GM11168 (cell line): ENCODE measurements at regions not wholly inside any gene's neighbourhood (a gene's known extent, or its start where the extent isn't known, plus 50 kb on each side); places are given as distances from the start of the nearest gene placed in this dataset.
"Not testable (repeated sequence)": the region's sequence is repeated elsewhere in the genome, so short reads cannot be mapped to it uniquely, and the experiment has no call there.

ENCODE experiments used
- in situ Hi-C: fragments of 300-500 bp; cut with MboI; formaldehyde crosslinking; loops from one replicate; pipeline ENCODE4 v1.12.0; 2022; ENCODE audit warnings: low sequenced_read_pairs; ENCODE audit not compliant: unreplicated experiment

GRCh38 chr18:73516056-73516455 is 631.6 kb downstream of the FBXO15 start:
- in situ Hi-C loops, result not testable (repeated sequence)

GRCh38 chr18:73514449-73514848 is 633.2 kb downstream of the FBXO15 start:
- in situ Hi-C loops, result no loop called here

GRCh38 chr18:73511771-73512503 is 635.7 kb downstream of the FBXO15 start:
- in situ Hi-C loops, result no loop called here

DNA sequence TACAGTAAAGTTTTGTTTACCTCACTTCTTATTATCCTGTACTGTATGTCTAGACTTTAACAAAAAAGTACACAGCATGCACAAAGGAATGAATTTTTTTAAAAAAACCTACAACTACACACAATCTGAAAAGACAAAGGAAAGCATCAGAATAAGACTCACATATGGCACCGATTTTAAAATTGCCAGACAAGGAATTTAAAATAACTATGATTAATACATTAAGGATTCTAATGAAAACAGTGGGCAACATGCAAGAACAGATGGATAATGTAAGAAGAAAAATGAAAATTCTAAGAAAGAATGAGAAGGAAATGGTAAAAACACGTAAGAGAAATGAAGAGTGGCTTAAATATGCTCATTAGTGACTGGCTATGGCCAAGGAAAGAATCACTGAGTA is 638.2 kb downstream of the FBXO15 start:
- in situ Hi-C loops, result no loop called here

GRCh38 chr18:73503326-73503725 is 635.5 kb upstream of the NETO1 start:
- in situ Hi-C loops, result no loop called here

GRCh38 chr18:73487966-73488365 is 620.2 kb upstream of the NETO1 start:
- in situ Hi-C loops, result no loop called here

- in situ Hi-C loops, result no loop called here
These were observed 617.4 kb upstream of the NETO1 start for GRCh38 chr18:73485166-73485565.

DNA sequence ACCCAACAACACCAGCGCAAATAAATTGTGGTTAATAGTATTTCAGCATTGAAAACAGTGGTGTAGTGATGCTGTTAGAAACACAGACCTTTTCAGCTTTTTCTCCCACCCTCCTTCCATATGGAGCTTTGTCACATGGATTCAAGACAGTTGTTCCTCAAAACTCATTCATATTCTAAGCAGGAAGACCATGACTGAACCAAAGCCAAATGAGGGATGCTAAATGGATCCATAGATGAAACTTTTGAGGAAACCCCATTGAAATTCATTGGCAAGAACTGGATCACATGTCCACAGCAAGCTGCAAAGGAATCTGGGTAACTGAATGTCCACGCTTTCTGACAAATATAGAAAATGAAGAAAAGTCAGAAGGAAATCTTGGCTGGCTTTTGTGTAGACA is 615.1 kb upstream of the NETO1 start:
- in situ Hi-C loops, result no loop called here

GRCh38 chr18:73479477-73479876 is 611.7 kb upstream of the NETO1 start:
- in situ Hi-C loops, result no loop called here

DNA sequence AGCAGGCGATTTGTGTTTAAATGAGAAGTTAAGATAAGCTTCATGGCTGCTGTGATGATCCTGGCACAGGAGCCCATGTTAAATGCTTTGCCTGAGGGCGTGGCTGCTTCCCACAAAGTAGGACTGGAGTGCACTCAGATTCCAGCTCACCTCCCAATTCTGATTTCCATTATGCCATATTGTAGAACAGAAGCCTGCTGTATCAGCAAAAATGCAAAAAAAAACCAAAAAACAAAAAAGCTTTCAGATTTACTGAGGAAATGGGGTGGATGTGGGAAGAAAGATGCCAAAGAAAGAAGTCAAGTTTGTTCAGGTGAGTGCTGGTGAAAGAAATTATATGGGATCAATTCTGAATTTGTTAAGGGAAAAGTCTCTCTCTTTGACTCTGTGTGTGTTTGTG is 610.4 kb upstream of the NETO1 start:
- in situ Hi-C loops, result no loop called here

- in situ Hi-C loops, result no loop called here
These were observed 608.2 kb upstream of the NETO1 start for GRCh38 chr18:73476031-73476430.

DNA sequence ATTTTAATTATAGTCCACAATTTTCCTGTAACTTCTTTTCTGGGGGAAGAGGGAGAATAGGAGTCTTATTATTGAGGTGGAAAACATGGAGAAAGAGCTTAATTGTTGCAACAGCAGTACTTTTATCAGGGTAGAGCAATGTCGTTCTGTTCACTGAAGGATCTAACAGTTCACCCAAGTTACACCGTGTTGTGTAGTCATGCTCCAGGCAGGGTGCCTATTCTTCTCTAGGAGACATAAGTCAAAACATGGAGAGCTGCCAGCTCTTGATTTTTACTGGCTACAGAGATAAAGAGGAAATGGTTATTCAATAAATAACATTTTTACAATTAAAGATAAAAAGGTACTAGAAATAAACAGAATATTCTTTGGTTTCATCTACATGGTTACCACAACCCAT is 594.3 kb upstream of the NETO1 start:
- in situ Hi-C loops, result no loop called here

DNA sequence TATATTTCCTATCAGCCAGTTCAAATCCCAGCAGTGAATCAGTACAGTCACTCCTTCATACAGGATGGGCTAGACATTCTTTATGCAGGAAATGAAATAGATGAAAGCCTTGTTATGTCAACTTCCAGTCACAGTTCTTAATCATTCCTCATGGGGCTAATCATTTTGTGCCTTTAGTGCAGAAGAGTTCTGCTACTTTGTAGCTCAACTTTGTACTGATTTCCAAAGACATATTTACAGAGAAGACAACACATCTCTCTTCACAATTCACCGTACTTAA is 593.9 kb upstream of the NETO1 start:
- in situ Hi-C loops, result no loop called here

- in situ Hi-C loops, result no loop called here
These were observed 593.4 kb upstream of the NETO1 start for GRCh38 chr18:73461038-73461779.

- in situ Hi-C loops, result no loop called here
These were observed 590.6 kb upstream of the NETO1 start for GRCh38 chr18:73458186-73458964.

DNA sequence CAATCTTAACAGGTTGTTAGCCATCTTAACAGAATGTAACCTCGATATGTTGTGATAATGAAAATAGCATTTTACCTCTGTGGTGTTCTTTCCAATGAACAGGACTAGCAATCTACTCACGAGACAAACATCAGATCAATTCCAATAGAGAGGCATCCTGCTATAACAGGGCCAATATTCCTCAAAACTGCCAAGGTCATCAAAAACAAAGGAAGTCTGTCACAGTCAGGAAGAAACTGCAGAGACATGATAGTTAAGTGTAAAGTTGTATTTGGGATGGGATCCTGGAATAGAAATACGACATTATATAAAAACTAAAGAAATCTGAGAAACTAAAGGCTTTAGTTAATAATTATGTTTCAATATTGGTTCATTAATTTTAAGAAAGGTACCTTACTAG is 588.9 kb upstream of the NETO1 start:
- in situ Hi-C loops, result no loop called here

DNA sequence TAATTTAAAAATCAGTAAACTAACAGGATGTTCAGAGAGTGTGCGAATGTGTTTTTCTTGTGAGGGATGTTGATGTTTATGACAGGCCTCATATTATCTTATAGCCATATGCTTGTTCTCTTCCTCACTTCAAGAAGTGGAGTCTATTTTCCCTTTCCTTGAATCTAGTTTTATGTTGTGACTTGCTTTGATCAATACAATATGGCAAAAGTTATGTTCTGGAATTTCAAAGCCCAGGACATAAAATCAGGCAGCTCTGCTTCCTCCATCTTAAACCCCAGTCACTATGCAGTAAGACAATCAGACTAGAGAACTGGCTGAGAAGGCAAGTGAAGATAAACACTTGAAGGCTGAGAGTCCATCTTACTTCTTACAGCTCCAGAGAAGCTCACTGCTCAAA is 585.1 kb upstream of the NETO1 start:
- in situ Hi-C loops, result no loop called here

DNA sequence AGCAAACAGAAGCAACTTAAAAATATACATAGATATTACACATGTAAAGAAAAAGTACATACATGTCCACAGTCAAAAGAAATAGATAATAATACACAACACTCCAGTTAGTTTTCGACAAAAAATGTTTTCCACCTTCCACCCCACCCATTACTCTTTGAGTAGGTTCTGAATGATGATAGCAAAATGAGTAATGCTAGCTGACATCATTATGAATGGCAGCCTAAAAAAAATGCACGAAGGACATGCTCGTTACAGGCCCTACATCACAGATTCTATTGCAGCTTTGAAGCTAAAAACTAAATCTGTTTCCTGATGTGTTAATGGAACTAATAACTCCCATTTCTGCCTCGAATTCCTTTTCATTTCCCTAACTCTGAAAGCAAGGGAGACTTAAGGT is 578.7 kb upstream of the NETO1 start:
- in situ Hi-C loops, result no loop called here

GRCh38 chr18:73431620-73432019 is 563.8 kb upstream of the NETO1 start:
- in situ Hi-C loops, result no loop called here

DNA sequence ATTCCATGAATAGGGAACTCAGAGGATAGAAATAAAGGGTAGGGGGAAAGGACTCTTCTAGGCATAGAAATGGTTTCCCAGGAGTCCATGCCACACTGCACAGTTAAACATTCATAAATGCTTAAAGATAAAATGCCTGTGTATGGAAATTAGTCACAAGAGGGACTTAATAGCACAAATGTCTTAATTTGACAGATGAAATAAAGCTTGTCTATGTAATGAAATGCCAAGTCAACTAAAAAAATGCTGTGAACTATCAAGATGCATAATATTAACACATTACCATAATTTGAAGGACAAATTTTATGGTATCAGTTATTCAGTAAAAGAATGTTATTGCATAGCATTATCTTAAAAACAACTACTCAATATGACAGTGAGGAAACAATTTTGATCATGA is 553.2 kb upstream of the NETO1 start:
- in situ Hi-C loops, result no loop called here

GRCh38 chr18:73419531-73419930 is 551.7 kb upstream of the NETO1 start:
- in situ Hi-C loops, result no loop called here
